KG1 (cell line): ENCODE measurements at regions not wholly inside any gene's neighbourhood (a gene's known extent, or its start where the extent isn't known, plus 50 kb on each side); places are given as distances from the start of the nearest gene placed in this dataset.

Experiments used
- DNase-seq: peaks from one replicate; lab custom pipeline; 2025; lab: John Stamatoyannopoulos, UW

- DNase-seq: no peak
These were observed 180.6 kb upstream of the IER5L start for GRCh38 chr9:129358621-129359154.

GRCh38 chr9:129357773-129358245 lies 179.7 kb upstream of the IER5L start:
- no peak for DNase-seq

- DNase-seq: no peak
These were observed 179.1 kb upstream of the IER5L start for GRCh38 chr9:129356871-129357772.

GRCh38 chr9:129355631-129356030 lies 177.6 kb upstream of the IER5L start:
- DNase-seq: no peak

- no peak for DNase-seq
These were observed 176.4 kb upstream of the IER5L start for GRCh38 chr9:129354498-129354897.

- no peak for DNase-seq
These were observed 175.8 kb upstream of the IER5L start for GRCh38 chr9:129353697-129354336.

- no peak for DNase-seq
These were observed 174.2 kb upstream of the IER5L start for GRCh38 chr9:129352146-129352865.

GRCh38 chr9:129351642-129352145 lies 173.6 kb upstream of the IER5L start:
- DNase-seq: no peak

GRCh38 chr9:129351058-129351641 lies 173.1 kb upstream of the IER5L start:
- DNase-seq: no peak

GRCh38 chr9:129350143-129350935 lies 172.3 kb upstream of the IER5L start:
- no peak for DNase-seq

GRCh38 chr9:129349665-129349947 lies 171.5 kb upstream of the IER5L start:
- no peak for DNase-seq

- no peak for DNase-seq
These were observed 171.0 kb upstream of the IER5L start for GRCh38 chr9:129348890-129349664.

- DNase-seq: no peak
These were observed 169.5 kb upstream of the IER5L start for GRCh38 chr9:129347316-129348120.

- DNase-seq: no peak
These were observed 168.0 kb upstream of the IER5L start for GRCh38 chr9:129346046-129346445.

GRCh38 chr9:129344641-129345495 lies 166.8 kb upstream of the IER5L start:
- DNase-seq: no peak

GRCh38 chr9:129343424-129344375 lies 165.6 kb upstream of the IER5L start:
- no peak for DNase-seq
